ENCODE measurements at regions not wholly inside any gene's neighbourhood (a gene's known extent, or its start where the extent isn't known, plus 50 kb on each side); places are given as distances from the start of the nearest gene placed in this dataset.
"Not testable (repeated sequence)": the region's sequence is repeated elsewhere in the genome, so short reads cannot be mapped to it uniquely, and the experiment has no call there.

DNA sequence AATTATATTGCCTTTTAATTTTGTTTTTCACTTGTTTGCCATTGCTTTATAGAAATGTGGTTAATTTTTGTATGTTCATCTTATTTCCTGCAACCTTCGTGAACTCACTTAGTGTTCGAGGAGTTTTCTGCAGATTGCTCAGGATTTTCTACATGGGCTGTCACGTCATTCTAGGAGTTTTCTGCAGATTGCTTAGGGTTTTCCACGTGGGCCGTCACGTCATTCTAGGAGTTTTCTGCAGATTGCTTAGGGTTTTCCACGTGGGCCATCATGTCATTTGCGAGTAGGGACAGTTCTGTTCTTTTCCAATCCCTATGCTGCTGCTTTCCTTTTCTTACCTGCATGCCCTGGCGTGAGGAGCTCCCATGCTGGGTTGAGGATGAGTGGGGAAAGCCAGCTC is 125.7 kb downstream of the IGLL1 start:
- H4K91ac ChIP-seq (ENCODE audit: insufficient read depth, low read depth, low read length); H2AK5ac ChIP-seq (ENCODE audit: low read depth, low read length); ATAC-seq (ENCODE audit: low read depth); H2BK20ac ChIP-seq (ENCODE audit: low read depth, low read length); POLR2A ChIA-PET (ENCODE audit: unreplicated experiment); dilution Hi-C loops (cut with HindIII; ENCODE audit: low sequenced_read_pairs, unreplicated experiment); in situ Hi-C loops (cut with MboI; ENCODE audit: low sequenced_read_pairs); H4K5ac ChIP-seq (ENCODE audit: low read depth, low read length); H3K18ac ChIP-seq (ENCODE audit: low read depth, low read length); H3K4me3 ChIP-seq (ENCODE audit: insufficient read depth, low read depth, low read length); H2BK15ac ChIP-seq (ENCODE audit: low read depth, low read length); H3K23ac ChIP-seq (ENCODE audit: low read depth, low read length); BruUV-seq (replicated peaks); H3K79me1 ChIP-seq (ENCODE audit: low read depth in 1 of 2, low read length in 2 of 2); H3K36me3 ChIP-seq (ENCODE audit: control insufficient read depth, insufficient read depth, low read length); H3K9me1 ChIP-seq (ENCODE audit: insufficient read depth, low read length); H3K4me1 ChIP-seq (ENCODE audit: control insufficient read depth, insufficient read depth, low read length); H3K27ac ChIP-seq (ENCODE audit: insufficient read depth, low read length); H3K27me3 ChIP-seq (ENCODE audit: control insufficient read depth, insufficient read depth, low read length); H3K4me2 ChIP-seq (ENCODE audit: low read depth, low read length); H4K8ac ChIP-seq (ENCODE audit: low read depth in 2 of 2, low read length in 2 of 2); H2AFZ ChIP-seq (replicated peaks; ENCODE audit: low read length, poor library complexity); DNase-seq; H2BK5ac ChIP-seq (ENCODE audit: low read depth, low read length, poor library complexity, severe bottlenecking); H2BK120ac ChIP-seq (ENCODE audit: low read depth, low read length); H4K20me1 ChIP-seq (ENCODE audit: insufficient read depth, low read length); intact Hi-C loops (cut with micrococcal nuclease); H2AK9ac ChIP-seq (replicated peaks; ENCODE audit: low read depth, low read length, poor library complexity); CTCF ChIA-PET; H3K56ac ChIP-seq (ENCODE audit: extremely low read depth, insufficient read depth, low read length); H3K4ac ChIP-seq (ENCODE audit: low read depth, low read length); H3K9ac ChIP-seq (ENCODE audit: low read depth, low read length); H3K14ac ChIP-seq (replicated peaks; ENCODE audit: low read depth, low read length); H3K9me3 ChIP-seq (ENCODE audit: control insufficient read depth, insufficient read depth, low read length): not testable (repeated sequence)
- 66% methylated on average over 3 of the region's 9 CpGs; no CpG with 5 or more reads in 1 of the 2 experiments for WGBS, 2 experiments (ENCODE audit: extremely low coverage in 2 of 2, insufficient read length in 1 of 2)

All from IMR-90 (cell line).